IMR-90 (cell line): ENCODE measurements at regions not wholly inside any gene's neighbourhood (a gene's known extent, or its start where the extent isn't known, plus 50 kb on each side); places are given as distances from the start of the nearest gene placed in this dataset.

Experiments
- CHD1 ChIP-seq: IDR thresholded peaks from 2 replicates; pipeline ENCODE4 v1.6.1; 2012; ENCODE audit warnings: low read depth, low read length, improper control_type of control experiment
- CTCF ChIP-seq: conservative IDR thresholded peaks from 2 replicates; pipeline ENCODE4 v1.5.1; 2012; ENCODE audit warnings: mild to moderate bottlenecking, low read depth, low read length, improper control_type of control experiment
- POLR2A ChIP-seq: IDR thresholded peaks from 2 replicates; pipeline ENCODE4 v1.6.1; 2012; ENCODE audit warnings: mild to moderate bottlenecking, low read depth, low read length
- RCOR1 ChIP-seq: IDR thresholded peaks from 2 replicates; pipeline ENCODE4 v1.6.1; 2012; ENCODE audit warnings: mild to moderate bottlenecking, low read length, improper control_type of control experiment; ENCODE audit not compliant: insufficient replicate concordance
- SMC3 ChIP-seq: fragments of 150-350 bp; IDR thresholded peaks from 2 replicates; pipeline ENCODE4 v1.6.1; 2016; ENCODE audit warnings: low read depth, mild to moderate bottlenecking, antibody characterized with exemption, low read length, moderate library complexity

DNA sequence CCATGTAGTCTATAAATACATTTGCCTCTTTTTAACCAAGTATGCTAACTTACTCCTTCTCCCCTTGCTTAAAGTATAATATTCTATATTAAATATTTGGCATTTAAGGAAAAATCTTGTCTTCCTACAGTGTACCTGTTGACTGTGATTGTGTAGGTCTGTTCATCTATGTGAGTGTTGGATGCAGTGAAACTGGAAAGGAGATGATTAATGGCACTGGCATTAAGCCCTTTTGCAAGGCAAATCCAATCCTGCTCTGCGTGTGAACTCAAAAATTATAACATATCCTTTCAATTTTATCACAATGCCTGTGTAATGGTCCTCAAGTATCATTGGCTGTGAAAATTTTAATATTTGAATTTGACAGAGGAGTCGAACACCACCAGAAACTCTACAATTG lies 565.0 kb downstream of the KCNT2 start:
- TF ChIP-seq CTCF (no peak), POLR2A (no peak), SMC3 (no peak), CHD1 (no peak), RCOR1 (no peak)
